ENCODE measurements at regions not wholly inside any gene's neighbourhood (a gene's known extent, or its start where the extent isn't known, plus 50 kb on each side); places are given as distances from the start of the nearest gene placed in this dataset.

- DNase-seq (ENCODE audit: insufficient read length) = no peak
- no peak for FAIRE-seq
- TF ChIP-seq POLR2AphosphoS5 (IDR thresholded peaks at IDR 0.05; ENCODE audit: low read depth, low read length) (no peak), TAF1 (IDR thresholded peaks at IDR 0.05; ENCODE audit: borderline replicate concordance, low read depth, low read length) (no peak), POLR2A (IDR thresholded peaks at IDR 0.05; ENCODE audit: low read depth, low read length) (no peak)
These were observed 284.0 kb upstream of the TBL1XR1 start for GRCh38 chr3:177481329-177481728.

- TF ChIP-seq POLR2A (IDR thresholded peaks at IDR 0.05; ENCODE audit: low read depth, low read length) (no peak), POLR2AphosphoS5 (IDR thresholded peaks at IDR 0.05; ENCODE audit: low read depth, low read length) (no peak), TAF1 (IDR thresholded peaks at IDR 0.05; ENCODE audit: borderline replicate concordance, low read depth, low read length) (no peak)
- FAIRE-seq = no peak
- no peak for DNase-seq (ENCODE audit: insufficient read length)
These were observed 284.9 kb upstream of the TBL1XR1 start for GRCh38 chr3:177482048-177482691.

GRCh38 chr3:177483182-177483967 lies 286.1 kb upstream of the TBL1XR1 start:
- DNase-seq (ENCODE audit: insufficient read length) (no peak), FAIRE-seq (no peak)
- TF ChIP-seq TAF1 (IDR thresholded peaks at IDR 0.05; ENCODE audit: borderline replicate concordance, low read depth, low read length) (no peak), POLR2AphosphoS5 (IDR thresholded peaks at IDR 0.05; ENCODE audit: low read depth, low read length) (no peak), POLR2A (IDR thresholded peaks at IDR 0.05; ENCODE audit: low read depth, low read length) (no peak)

GRCh38 chr3:177484206-177484605 lies 286.9 kb upstream of the TBL1XR1 start:
- no peak for TF ChIP-seq POLR2A (IDR thresholded peaks at IDR 0.05; ENCODE audit: low read depth, low read length)
- FAIRE-seq = no peak
- no peak for DNase-seq (ENCODE audit: insufficient read length)

- DNase-seq (ENCODE audit: insufficient read length) = no peak
- no peak for TF ChIP-seq TAF1 (IDR thresholded peaks at IDR 0.05; ENCODE audit: borderline replicate concordance, low read depth, low read length)
- no peak for TF ChIP-seq POLR2AphosphoS5 (IDR thresholded peaks at IDR 0.05; ENCODE audit: low read depth, low read length)
- no peak for TF ChIP-seq POLR2A (IDR thresholded peaks at IDR 0.05; ENCODE audit: low read depth, low read length)
- no peak for FAIRE-seq
These were observed 287.6 kb upstream of the TBL1XR1 start for GRCh38 chr3:177484926-177485325.

- DNase-seq (ENCODE audit: insufficient read length) (no peak), FAIRE-seq (no peak)
- TF ChIP-seq POLR2AphosphoS5 (IDR thresholded peaks at IDR 0.05; ENCODE audit: low read depth, low read length) (no peak), TAF1 (IDR thresholded peaks at IDR 0.05; ENCODE audit: borderline replicate concordance, low read depth, low read length) (no peak), POLR2A (IDR thresholded peaks at IDR 0.05; ENCODE audit: low read depth, low read length) (no peak)
These were observed 290.4 kb upstream of the TBL1XR1 start for GRCh38 chr3:177487635-177488186.

- DNase-seq (ENCODE audit: insufficient read length) = no peak
- no peak for FAIRE-seq
- TF ChIP-seq POLR2A (IDR thresholded peaks at IDR 0.05; ENCODE audit: low read depth, low read length) = no peak
- no peak for TF ChIP-seq TAF1 (IDR thresholded peaks at IDR 0.05; ENCODE audit: borderline replicate concordance, low read depth, low read length)
- TF ChIP-seq POLR2AphosphoS5 (IDR thresholded peaks at IDR 0.05; ENCODE audit: low read depth, low read length) = no peak
These were observed 291.5 kb upstream of the TBL1XR1 start for GRCh38 chr3:177488740-177489139.

- DNase-seq (ENCODE audit: insufficient read length) = no peak
- TF ChIP-seq POLR2AphosphoS5 (IDR thresholded peaks at IDR 0.05; ENCODE audit: low read depth, low read length) (no peak), TAF1 (IDR thresholded peaks at IDR 0.05; ENCODE audit: borderline replicate concordance, low read depth, low read length) (no peak), POLR2A (IDR thresholded peaks at IDR 0.05; ENCODE audit: low read depth, low read length) (no peak)
- no peak for FAIRE-seq
These were observed 293.3 kb upstream of the TBL1XR1 start for GRCh38 chr3:177490626-177491025.

GRCh38 chr3:177491296-177492032 lies 294.2 kb upstream of the TBL1XR1 start:
- FAIRE-seq (no peak), DNase-seq (ENCODE audit: insufficient read length) (no peak)
- TF ChIP-seq TAF1 (IDR thresholded peaks at IDR 0.05; ENCODE audit: borderline replicate concordance, low read depth, low read length) (no peak), POLR2AphosphoS5 (IDR thresholded peaks at IDR 0.05; ENCODE audit: low read depth, low read length) (no peak), POLR2A (IDR thresholded peaks at IDR 0.05; ENCODE audit: low read depth, low read length) (no peak)

- FAIRE-seq (no peak), DNase-seq (ENCODE audit: insufficient read length) (no peak)
- TF ChIP-seq POLR2AphosphoS5 (IDR thresholded peaks at IDR 0.05; ENCODE audit: low read depth, low read length) (no peak), POLR2A (IDR thresholded peaks at IDR 0.05; ENCODE audit: low read depth, low read length) (no peak), TAF1 (IDR thresholded peaks at IDR 0.05; ENCODE audit: borderline replicate concordance, low read depth, low read length) (no peak)
These were observed 295.8 kb upstream of the TBL1XR1 start for GRCh38 chr3:177493091-177493490.

- no peak for FAIRE-seq
- TF ChIP-seq POLR2A (IDR thresholded peaks at IDR 0.05; ENCODE audit: low read depth, low read length) (no peak), POLR2AphosphoS5 (IDR thresholded peaks at IDR 0.05; ENCODE audit: low read depth, low read length) (no peak)
- no peak for DNase-seq (ENCODE audit: insufficient read length)
These were observed 296.9 kb upstream of the TBL1XR1 start for GRCh38 chr3:177494216-177494615.
